HG03103 (cell line): ENCODE measurements at regions not wholly inside any gene's neighbourhood (a gene's known extent, or its start where the extent isn't known, plus 50 kb on each side); places are given as distances from the start of the nearest gene placed in this dataset.

ENCODE experiments used
- ATAC-seq: cut with Tn5 transposase; IDR thresholded peaks from one replicate; pipeline ENCODE4 v1.9.1; 2021; ENCODE audit warnings: low read depth; ENCODE audit not compliant: unreplicated experiment

DNA sequence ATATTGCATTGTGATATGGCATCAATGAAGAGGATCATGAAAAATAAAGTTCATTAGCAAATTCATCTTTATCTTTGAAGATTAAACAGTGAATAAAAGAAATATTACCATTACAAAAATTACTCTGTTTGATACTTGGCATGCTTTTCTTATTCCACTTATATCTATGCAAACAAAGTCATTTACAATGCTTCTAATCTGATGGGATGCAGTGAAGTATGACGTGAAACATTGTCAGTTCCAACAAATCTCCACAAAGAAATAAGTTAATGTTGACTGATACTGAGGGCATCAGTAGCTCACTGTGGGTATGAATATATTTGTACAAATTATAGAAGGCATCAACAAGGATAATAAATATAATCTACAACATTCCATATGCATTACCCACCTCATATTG, 672.8 kb upstream of the POT1 start:
- ATAC-seq: no peak

DNA sequence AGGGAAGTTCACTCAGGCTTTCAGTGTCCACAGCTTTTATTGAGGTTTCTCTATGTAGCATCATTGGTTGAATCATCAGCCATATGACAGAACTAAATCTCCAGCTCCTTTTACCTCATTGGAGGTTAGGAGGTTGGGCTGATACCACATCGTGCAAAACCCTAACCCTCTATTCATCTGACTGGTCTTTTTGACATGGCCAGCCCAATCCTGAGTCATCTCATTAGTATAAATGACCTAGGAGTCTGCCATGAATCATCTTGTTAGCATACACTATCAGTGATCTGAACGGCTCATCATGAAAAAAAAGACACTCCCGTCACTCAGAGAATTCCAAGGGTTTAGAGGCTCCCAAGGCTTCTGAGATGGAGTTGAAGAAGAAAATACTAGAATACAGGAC, 669.8 kb upstream of the POT1 start:
- ATAC-seq: no peak

DNA sequence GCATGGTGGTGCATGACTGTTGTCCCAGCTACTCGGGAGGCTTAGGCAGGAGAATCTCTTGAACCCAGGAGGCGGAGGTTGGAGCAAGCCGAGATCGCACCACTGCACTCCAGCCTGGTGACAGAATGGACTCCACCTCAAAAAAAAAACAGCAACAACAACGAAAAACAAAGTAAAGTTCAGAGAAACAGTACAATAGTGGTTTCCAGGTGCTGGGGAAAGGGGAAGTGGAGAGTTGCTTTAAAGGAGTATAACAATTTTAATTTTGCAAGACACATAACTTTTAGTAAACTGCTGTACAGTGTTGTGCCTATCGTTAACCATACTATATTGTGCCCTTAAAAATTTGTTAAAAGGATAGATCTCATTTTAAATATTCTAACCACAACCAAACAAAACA, 662.7 kb upstream of the POT1 start:
- no peak for ATAC-seq

DNA sequence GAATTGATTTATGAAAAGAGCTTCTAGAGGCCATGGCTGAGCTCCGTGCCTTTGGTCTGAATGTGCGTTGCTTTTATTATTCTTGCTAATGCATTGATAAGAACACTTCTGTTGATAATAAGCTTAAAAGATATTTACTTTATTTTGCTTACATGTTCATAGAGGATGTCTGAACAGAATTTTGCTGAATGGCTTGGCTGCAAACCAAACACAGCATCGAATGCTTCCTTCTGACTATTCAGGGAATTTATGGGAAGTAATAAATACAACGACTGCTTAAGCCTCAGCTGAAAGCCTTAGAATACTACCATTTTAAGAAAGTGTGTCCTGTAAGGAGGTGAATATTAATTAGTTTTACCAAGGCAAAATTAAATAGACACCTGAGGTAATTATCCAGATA, 643.5 kb upstream of the POT1 start:
- ATAC-seq: no peak

DNA sequence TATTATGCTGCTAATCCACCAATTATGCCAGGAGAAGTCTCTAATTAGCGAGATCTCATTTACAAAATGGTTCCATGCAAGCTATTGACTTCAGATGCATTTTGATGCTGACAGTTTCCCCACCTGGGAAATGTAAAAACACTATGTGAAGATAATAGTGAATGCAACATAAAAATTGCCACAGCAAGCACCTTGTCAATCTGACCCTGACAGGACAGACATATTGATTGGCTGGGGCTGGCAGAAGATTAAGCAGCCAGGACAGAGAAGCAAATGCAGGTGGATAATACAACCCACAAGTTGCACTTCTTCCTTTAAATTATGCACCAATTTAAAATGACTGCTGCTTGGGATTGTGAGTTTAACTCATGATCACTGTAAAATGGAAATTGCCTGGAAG, 642.8 kb upstream of the POT1 start:
- ATAC-seq: no peak

DNA sequence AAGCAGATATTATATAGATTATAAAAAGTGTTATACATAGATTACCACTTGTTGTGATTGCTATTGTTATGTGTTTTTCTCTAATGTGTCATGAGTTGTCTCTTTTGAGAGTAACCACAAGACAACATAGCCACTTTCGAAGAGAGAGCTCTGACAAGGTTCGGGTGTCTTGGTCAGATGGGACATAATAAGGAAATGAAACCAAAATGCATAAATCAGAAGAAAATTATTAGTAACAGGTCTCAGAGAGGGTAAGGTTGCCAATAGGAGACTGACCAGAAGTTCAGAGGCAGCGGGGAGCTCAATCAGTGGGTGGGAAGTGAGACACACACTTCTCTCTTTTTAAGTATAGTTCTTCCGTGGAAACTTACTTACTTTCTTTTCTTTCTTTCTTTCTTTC, 639.2 kb upstream of the POT1 start:
- ATAC-seq: peak; percentile 70

DNA sequence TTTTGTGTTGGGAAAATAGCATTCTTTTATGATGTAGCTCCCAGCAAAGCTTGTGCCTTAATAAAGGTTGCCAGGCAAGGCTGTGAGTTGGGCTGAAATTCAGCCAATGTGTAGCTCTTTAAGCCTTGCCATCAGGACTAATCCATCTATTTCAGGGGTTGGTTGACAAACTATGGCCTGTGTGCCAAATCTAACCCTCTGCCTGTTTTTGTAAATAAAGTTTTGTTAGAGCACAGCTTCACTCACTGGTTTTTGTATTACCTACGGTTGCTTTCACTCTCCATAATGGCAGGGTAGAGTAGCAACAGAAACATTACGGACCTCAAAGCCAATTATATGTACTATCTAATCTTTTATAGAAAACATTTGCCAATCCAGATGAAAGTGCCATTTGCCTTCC, 638.1 kb upstream of the POT1 start:
- no peak for ATAC-seq

DNA sequence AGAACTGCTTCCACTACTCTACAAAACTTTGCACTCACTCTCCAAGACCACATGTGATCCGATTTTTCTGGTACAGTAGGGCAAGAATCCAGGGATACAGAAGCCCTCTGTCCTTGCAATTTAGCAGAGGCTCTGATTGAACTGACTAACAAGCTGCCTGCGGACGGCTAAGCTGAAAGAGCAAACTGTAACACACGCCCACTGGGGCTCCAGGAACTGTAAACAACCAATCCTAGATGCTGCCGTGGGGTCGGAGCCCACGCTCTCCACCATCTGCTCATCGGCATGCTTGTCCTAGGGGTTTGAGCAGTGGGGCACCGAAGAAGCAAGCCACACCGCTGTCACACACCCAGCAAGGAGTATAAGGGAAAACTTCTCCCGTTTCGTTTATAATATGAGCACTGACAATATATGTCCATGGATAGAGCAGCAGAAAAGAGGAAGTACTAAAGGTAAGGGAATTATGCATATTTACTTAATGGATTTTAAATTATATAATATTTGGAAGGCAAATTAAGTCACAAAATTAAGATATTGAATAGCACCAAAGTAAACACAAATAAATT, 634.4 kb upstream of the POT1 start:
- ATAC-seq: no peak

DNA sequence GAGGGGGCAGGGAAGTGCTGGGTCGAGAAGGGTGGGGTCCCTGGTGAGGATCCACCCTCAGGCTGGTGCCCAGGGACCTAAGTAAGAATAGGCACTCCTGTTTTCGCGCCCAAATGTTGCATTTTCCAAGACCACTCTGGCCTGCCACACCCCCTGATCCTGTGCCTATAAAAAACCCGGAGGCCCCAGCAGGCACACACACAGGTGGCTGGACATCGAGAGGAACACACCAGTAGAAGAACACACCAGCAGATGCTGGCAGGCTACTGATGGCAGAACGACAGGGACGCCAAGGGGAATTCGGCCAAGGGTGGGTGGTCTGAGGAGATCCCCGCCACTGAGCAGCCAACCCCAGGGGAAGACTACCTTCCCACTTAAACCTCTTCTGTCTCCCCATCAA, 633.9 kb upstream of the POT1 start:
- no peak for ATAC-seq

DNA sequence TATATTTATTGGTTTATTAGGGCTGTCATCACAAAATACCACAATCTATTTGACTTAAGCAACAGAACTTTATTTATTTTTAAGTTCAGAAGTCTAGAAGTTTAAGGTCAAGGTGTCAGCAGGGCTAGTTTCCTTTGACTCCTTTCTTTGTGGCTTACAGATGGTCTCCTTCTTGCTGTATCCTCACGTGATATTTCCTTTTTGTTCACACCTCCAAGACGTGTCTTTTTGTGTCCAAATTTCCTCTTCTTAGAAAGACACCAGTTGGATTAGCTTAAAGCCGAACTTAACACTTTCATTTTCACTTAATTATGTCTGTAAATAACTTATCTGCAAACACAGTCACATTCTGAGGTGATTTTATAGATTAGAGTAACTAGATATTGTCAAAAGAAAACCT, 631.4 kb upstream of the POT1 start:
- no peak for ATAC-seq

DNA sequence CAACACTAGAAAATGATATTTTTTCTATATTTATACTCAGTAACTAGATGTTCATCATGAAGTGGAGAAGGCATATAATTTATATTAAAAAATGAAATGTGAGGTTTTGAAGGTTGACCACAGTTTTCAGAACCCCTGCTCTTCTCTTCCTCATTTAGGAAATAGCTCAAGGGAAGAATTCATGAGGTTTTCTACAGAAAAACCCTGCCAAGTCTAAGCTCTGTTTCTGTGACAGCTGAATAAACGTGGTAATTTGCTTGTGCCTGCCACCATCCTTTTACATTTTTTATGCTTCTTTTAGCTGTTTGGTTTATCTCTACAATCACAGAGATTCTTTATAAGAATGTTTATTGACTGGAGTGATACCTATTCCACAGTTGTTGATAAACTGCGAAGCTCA, 630.3 kb upstream of the POT1 start:
- ATAC-seq: no peak

DNA sequence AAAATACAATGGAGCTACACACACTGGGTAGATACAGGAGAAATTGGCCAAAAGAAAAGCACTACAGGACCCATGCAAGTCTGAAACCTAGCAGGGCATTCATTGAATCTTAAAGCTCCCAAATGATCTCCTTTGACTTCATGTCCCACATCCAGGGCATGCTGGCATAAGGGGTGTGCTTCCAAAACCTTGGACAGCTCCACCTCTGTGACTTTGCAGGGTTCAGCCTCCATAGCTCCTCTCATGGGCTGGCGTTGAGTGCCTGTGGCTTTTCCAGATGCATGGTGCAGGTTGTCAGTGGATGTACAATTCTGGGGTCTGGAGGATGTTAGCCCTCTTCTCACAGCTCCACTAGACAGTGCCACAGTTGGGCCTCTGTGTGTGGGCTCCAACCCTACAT, 626.3 kb upstream of the POT1 start:
- no peak for ATAC-seq

DNA sequence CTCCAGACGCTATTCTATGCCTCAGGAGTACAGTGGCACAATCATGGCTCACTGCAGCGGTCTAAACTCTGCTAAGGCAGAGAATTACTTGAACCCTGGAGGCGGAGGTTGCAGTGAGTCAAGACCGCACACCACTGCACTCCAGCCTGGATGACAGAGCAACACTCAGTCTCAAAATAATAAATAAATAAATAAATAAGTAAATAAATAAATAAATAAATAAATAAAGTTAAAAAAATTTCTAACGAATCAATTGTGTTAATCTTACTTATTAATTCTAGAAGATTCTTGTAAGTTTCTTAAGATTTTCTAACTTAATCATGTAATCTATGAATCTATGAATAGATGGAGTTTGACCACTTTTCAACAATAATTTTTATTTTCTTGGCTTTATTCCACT, 621.4 kb upstream of the POT1 start:
- ATAC-seq: no peak

DNA sequence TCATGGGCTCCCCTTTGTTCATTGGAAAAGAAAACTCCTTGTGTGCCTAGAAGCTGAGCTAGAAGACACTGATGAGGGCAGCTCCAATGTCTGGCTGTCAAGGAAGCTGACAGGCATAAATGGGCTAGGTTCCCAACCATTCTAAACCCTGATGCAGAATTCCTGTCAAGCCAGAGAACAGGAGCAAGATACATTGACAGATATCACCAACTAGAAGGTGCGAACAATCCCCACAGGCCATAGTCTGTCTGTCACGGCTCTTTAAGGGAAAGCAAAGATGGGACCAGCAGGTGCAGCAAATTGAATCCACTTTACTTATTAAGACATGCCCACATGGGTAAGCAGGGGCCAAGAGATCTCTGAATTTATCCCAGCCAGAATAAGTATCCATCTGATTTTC, 617.9 kb upstream of the POT1 start:
- ATAC-seq: no peak

DNA sequence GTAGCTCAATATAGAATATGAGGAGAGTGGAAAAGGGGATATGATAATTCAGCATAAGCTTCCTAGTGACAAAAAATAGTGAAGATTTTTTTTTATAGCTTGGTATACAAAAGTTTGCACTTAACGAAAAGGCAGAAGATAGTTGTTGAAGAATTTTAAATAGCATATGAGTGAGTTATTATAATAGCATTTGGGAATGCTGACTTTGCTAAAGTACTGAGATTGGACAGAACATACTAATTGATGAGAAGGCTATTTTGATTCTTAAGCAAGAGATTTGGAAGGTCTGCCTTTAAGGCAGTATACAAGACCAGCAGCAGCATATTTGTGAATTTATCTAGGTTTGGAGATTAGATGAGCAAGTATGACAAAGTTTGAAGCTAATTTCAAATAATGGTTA, 600.9 kb upstream of the POT1 start:
- ATAC-seq: no peak

DNA sequence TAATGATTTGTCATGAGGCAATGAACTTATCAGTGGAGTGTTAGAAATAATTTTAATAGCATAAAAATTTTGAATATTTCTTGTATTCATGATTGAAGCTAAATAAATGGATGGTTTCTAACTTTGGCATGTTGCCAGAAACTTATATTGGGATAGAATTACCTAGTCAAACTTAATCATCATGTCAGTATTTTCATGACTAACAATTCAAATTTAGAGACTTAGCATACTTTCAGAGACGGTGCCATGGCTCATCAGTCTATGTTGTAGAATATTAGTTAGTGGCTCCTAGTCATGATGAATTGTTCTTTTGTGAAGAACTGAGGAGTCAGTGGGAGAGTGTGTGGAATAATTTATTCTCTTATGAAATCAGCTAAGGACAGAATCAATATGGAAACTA, 599.6 kb upstream of the POT1 start:
- no peak for ATAC-seq

DNA sequence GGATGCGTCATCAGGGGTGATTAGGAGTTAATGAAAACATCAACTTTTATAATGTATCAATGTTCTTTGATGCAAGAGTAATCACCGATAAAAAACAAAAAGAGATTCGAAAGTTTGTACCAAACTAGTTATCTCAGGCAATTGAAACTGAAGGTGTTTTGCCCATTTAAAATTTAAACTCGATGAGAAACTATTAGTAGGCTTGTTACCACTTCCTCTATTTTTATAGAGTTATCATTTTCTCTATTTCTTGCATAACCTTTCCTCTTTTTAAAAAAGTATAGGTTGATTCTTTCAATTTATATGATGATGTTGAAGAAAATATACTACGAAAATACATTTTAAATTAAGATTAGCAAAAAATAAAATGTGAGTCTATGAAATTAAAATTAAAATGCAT, 597.3 kb upstream of the POT1 start:
- no peak for ATAC-seq

DNA sequence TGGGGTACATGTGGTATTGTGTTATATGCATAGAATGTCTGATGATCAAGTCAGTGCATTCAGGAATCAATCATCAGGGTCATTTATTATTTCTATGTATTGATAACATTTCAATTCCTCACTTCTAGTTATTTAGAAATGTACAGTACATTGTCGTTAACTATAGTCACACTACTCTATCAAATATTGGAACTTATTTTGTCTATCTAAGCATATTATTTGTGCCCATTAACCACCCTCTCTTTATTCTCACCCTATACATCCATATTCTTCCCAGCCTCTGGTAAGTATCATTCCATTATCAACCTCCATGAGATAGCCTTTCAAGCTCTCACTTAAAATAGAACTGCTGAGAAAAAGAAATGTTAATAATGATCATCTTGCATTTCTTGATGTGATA, 596.5 kb upstream of the POT1 start:
- no peak for ATAC-seq

DNA sequence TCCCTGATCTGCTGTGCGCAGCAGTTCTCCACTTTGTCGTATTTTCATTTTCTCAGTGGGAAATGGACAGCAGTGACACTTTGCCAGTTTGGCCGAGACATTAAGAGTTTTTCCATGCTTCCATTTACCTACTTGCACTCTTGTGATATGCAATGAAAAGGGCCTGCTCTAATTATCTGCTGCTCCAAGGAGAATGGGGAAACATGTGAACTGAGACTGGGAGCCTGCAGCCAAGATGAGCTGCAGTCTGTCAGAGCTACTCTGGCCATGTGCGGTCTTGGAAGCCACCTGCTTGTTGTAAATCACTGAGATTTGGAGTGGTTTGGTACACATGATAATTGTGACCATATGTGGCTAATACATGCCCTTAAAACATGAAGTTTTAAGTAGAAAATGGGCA, 586.6 kb upstream of the POT1 start:
- ATAC-seq: no peak

DNA sequence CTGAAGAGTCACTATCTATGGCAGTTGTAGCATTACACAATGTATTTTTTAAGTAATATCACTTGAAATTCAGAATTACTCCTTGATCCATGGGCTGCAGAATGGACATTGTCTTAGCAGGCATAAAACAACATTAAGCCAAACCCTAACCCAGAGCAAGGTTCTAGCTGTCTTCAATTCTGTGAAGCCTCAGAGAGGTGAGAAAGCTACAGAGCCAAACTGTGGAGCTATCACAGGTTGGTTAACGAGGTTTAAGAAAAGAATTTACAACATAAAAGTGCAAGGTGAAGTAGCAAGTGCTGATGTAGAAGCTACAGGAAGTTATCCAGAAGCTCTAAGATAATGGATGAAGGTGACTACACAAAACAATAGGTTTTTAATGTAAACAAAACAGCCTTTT, 582.7 kb upstream of the POT1 start:
- no peak for ATAC-seq

DNA sequence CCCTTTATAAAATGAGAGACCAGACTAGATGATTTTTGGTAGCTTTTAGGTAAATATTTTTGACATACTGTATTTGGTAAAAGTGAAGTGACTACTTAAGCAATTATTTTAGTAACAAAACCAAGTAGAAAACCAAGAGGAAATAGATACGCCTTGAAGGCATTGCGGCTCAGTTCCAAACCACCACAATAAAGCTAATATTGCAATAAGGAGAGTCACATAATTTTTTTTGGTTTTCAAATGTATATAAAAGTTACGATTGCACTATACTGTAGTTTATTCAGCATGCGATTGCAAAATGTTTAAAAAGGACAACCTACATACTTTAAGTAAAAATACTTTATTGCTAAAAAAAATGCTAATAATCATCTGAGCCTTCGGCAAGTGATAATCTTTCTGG, 581.7 kb upstream of the POT1 start:
- ATAC-seq: no peak

DNA sequence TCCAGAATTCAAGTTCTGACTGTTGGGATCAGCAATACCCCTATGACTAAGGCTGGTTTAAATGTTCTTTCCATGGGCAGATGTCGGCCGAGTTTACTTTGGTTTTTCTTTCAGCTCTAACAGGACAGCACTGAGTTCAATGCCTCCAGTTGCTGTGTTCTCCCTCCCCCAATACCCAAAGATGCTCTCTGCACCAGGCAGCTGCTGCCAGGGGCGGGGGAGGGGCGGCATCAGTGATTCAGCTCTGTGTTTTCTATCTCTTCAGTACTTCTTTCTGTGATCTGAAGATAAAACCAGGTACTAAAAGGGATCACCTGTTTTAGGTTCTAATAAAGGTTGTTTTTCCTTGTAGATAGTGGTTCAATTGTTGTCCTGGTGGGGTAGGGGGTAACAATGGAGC, 576.7 kb upstream of the POT1 start:
- ATAC-seq: no peak

DNA sequence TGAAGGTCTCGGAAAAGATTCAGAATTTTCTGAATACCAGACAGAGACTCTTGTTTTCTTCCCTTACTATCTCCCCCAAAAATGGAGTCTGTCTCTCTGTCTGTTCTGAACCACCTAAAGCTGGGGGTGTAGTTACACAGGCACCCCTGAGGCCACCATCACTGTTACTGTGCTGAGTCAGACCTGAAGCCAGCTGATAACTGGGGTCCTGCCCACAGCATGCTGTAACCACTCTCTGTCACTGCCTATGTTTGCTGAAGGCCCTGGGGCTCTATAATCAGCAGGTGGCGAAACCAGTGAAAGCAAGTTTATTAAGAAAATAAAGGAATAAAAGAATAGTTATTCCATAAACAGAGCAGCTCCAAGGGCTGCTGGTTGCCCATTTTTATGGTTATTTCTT, 575.2 kb upstream of the POT1 start:
- no peak for ATAC-seq

DNA sequence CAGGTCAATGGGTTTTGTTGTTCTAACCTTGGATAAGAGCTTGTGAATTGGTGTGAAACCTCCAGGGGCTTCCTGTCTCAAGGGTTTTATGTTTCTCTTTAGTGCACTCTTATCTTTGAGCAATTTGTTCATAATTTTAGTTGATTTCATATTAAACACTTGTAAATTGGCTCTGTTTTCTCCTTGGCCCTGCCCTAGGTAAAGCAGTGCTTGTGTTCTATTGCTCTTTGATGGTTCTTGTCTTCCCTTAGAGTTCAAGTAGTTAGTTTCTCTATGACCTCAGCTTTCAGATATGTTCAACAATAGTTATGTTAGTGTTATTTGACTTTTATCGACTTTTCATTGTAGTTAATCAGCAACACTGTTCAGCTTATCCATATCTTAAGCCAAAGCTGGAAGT, 566.4 kb upstream of the POT1 start:
- no peak for ATAC-seq
